HepG2 (cell line): ENCODE measurements at regions not wholly inside any gene's neighbourhood (a gene's known extent, or its start where the extent isn't known, plus 50 kb on each side); places are given as distances from the start of the nearest gene placed in this dataset.

ENCODE experiments used
- ARNTL ChIP-seq: sonication (generic); formaldehyde crosslinking; IDR thresholded peaks from 2 replicates; pipeline ENCODE4 v1.4.0; 2020; ENCODE audit warnings: mild to moderate bottlenecking, missing genetic modification reagents
- CC2D1A ChIP-seq: sonication (generic); formaldehyde crosslinking; IDR thresholded peaks from 2 replicates; pipeline ENCODE4 v1.8.1; 2023; ENCODE audit warnings: mild to moderate bottlenecking, missing genetic modification reagents
- ESRRA ChIP-seq: sonication (generic); formaldehyde crosslinking; IDR thresholded peaks from 2 replicates; pipeline ENCODE4 v1.5.1; 2020; ENCODE audit warnings: mild to moderate bottlenecking, low read depth, missing genetic modification reagents
- HOMEZ ChIP-seq: IDR thresholded peaks from 2 replicates; pipeline ENCODE4 v1.6.1; 2016; ENCODE audit warnings: low read depth
- MED8 ChIP-seq: sonication (generic); formaldehyde crosslinking; IDR thresholded peaks from 2 replicates; pipeline ENCODE4 v1.8.1; 2023; ENCODE audit warnings: mild to moderate bottlenecking, missing genetic modification reagents; ENCODE audit not compliant: insufficient replicate concordance
- NFAT5 ChIP-seq: sonication (generic); formaldehyde crosslinking; IDR thresholded peaks from 2 replicates; pipeline ENCODE4 v1.4.0; 2020; ENCODE audit warnings: missing genetic modification reagents
- POGZ ChIP-seq: sonication (generic); formaldehyde crosslinking; IDR thresholded peaks from 2 replicates; pipeline ENCODE4 v1.4.0; 2020; ENCODE audit warnings: mild to moderate bottlenecking, missing genetic modification reagents
- SMAD3 ChIP-seq: sonication (generic); formaldehyde crosslinking; IDR thresholded peaks from 2 replicates; pipeline ENCODE4 v1.4.0; 2020; ENCODE audit warnings: missing genetic modification reagents
- SNAPC2 ChIP-seq: sonication (generic); formaldehyde crosslinking; IDR thresholded peaks from 2 replicates; pipeline ENCODE4 v1.8.1; 2022; ENCODE audit warnings: mild to moderate bottlenecking, missing genetic modification reagents
- SOX6 ChIP-seq, 2 experiments: fragments of 450-650 bp in 1 of 2; sonication (generic) in 1 of 2; formaldehyde crosslinking in 1 of 2; IDR thresholded peaks; 2 replicates each; pipeline versions ENCODE4 v1.4.0 to v1.6.1; 2017 to 2020; ENCODE audit warnings: antibody characterized with exemption in 1 of 2, mild to moderate bottlenecking in 1 of 2, missing genetic modification reagents in 1 of 2
- SRSF1 ChIP-seq: fragments of 200-400 bp; formaldehyde crosslinking; optimal IDR thresholded peaks from 2 replicates; pipeline ENCODE3; 2017; ENCODE audit warnings: mild to moderate bottlenecking, low read depth, low read length, moderate library complexity
- TBX2 ChIP-seq: sonication (generic); formaldehyde crosslinking; IDR thresholded peaks from 2 replicates; pipeline ENCODE4 v1.5.0; 2020; ENCODE audit warnings: missing genetic modification reagents, mild to moderate bottlenecking, borderline replicate concordance
- TOPORS ChIP-seq: sonication (generic); formaldehyde crosslinking; IDR thresholded peaks from 2 replicates; pipeline ENCODE4 v1.8.0; 2023; ENCODE audit warnings: mild to moderate bottlenecking, missing genetic modification reagents
- ZBTB33 ChIP-seq: sonication (generic); formaldehyde crosslinking; IDR thresholded peaks from 2 replicates; pipeline ENCODE4 v1.4.0; 2020; ENCODE audit warnings: missing genetic modification reagents
- ZBTB37 ChIP-seq: sonication (generic); formaldehyde crosslinking; IDR thresholded peaks from 2 replicates; pipeline ENCODE4 v1.4.0; 2020; ENCODE audit warnings: mild to moderate bottlenecking, missing genetic modification reagents
- ZNF207 ChIP-seq: fragments of 450-650 bp; IDR thresholded peaks from 2 replicates; pipeline ENCODE4 v1.6.1; 2016; ENCODE audit warnings: antibody characterized with exemption, borderline replicate concordance
- ZNF430 ChIP-seq: sonication (generic); formaldehyde crosslinking; IDR thresholded peaks from 2 replicates; pipeline ENCODE4 v1.9.0; 2021; ENCODE audit warnings: mild to moderate bottlenecking, missing genetic modification reagents
- ZNF619 ChIP-seq: sonication (generic); formaldehyde crosslinking; IDR thresholded peaks from 2 replicates; pipeline ENCODE4 v1.4.0; 2020; ENCODE audit warnings: mild to moderate bottlenecking, missing genetic modification reagents

GRCh38 chr10:88080213-88080612, 216.8 kb downstream of the PTEN start (continued):
- peak; percentile 45; the same call in 1 of the 2 replicates for TF ChIP-seq HOMEZ (CRISPR knock-in tag)
- TF ChIP-seq SNAPC2 (CRISPR knock-in tag) = peak; percentile 51; the same call in 1 of the 2 replicates
- TF ChIP-seq ZNF619 (CRISPR knock-in tag) = no peak
- peak; percentile 18; the same call in 1 of the 2 replicates for TF ChIP-seq POGZ
- TF ChIP-seq SRSF1 = no peak
- TF ChIP-seq TOPORS (CRISPR knock-in tag) = no peak
- TF ChIP-seq ZNF430 = no peak
- no peak for TF ChIP-seq CC2D1A (CRISPR knock-in tag)
- no peak for TF ChIP-seq SMAD3 (CRISPR knock-in tag)
- TF ChIP-seq NFAT5 (CRISPR knock-in tag) = no peak
- TF ChIP-seq ZBTB37 = peak; percentile 83; the same call in 1 of the 2 replicates
- TF ChIP-seq MED8 (CRISPR knock-in tag) = no peak
- TF ChIP-seq TBX2 (CRISPR knock-in tag) = peak; percentile 51; the same call in 1 of the 2 replicates
- TF ChIP-seq ZNF207 = no peak
- TF ChIP-seq ESRRA (CRISPR knock-in tag) = no peak
- no peak for TF ChIP-seq SOX6 (IDR thresholded peaks at IDR 0.05)
- peak; percentile 33; the same call in 1 of the 2 replicates for TF ChIP-seq SOX6 (CRISPR knock-in tag; IDR thresholded peaks at IDR 0.05)
- no peak for TF ChIP-seq ARNTL (CRISPR knock-in tag)
- TF ChIP-seq ZBTB33 = no peak
